HG03060 (cell line): ENCODE measurements at regions not wholly inside any gene's neighbourhood (a gene's known extent, or its start where the extent isn't known, plus 50 kb on each side); places are given as distances from the start of the nearest gene placed in this dataset.
"Not testable (repeated sequence)": the region's sequence is repeated elsewhere in the genome, so short reads cannot be mapped to it uniquely, and the experiment has no call there.

Source experiments
- ATAC-seq: cut with Tn5 transposase; IDR thresholded peaks from one replicate; pipeline ENCODE4 v1.9.1; 2021; ENCODE audit warnings: low read depth, moderate number of reproducible peaks; ENCODE audit not compliant: unreplicated experiment

DNA sequence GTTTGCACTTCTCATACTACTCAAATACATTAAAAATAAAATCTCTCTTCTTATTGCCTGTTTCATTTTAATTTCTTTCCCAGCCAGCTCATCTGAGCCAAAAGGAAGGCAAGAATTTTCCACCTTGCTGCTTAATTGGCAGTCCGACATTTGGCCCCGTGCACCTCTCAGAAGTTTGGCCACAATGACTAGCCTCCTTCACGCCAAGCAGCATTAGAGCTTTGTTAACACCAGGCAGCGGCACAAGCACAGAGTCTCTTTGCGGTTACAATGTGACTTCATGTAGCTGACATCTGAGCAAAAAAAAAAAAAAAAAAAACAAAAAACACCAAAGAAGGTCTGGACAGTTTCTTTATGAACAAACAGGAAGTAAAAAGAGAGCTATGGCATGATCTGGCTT lies 248.9 kb downstream of the OSR1 start:
- ATAC-seq = no peak

- ATAC-seq = no peak
Observed at GRCh38 chr2:19106376-19106775, 252.0 kb downstream of the OSR1 start.

DNA sequence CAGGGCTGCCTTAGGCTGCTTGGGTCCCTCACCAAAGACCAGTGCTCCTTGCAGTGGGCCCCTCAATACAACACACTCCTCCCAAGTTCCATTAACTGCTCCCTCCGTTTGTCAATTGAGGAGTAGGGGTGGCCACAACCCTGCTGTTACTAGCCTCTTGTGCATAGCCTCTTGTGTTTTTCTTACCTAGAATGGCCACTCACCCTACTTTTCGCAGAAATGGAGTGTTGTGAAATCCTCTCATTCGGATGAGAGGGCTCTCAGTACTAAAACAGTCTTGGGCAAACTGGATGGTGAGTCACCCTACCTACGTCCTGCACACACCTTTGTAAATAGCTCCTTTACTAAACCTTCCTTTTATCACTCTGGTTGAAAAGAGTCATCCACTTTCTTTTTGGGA lies 253.9 kb downstream of the OSR1 start:
- ATAC-seq = no peak

GRCh38 chr2:19102696-19103423 lies 255.6 kb downstream of the OSR1 start:
- no peak for ATAC-seq

DNA sequence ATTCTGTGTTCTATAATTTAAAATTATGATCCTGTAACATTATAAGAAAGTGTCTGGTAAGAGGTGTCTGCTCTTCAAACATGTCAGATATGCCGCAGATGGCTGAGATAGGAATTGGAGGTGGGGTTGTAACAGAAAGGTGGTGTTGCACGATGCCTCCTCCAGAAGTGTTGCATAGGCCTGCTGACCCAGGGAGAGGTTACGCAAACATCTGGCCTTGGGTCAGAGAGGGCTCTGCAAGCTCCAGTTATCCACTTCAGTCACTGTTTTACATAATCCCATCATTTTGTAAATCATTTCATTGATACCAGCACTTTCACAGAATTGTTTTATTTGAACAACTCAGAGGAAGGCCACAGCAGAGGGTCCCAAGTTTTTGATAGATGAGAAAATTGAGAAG lies 256.5 kb downstream of the OSR1 start:
- ATAC-seq = no peak

DNA sequence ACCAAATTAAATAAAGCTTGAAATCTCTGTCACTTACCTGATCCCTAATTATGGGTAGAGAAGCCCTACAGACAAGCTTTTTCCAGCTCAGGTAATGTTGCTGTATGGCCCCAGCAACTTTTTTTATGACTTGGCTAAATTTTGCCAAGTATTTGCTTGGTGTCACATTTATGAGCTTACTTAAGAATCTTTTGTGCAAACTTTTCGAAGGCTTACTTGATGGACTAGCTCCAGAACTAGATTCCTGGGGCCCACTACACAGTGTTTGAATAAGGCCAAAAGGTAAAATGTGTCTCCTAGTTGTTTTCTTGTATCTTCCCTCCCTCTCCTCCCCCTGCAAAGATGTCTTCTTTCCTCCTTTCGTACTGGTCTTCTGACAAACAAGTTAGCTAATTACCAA lies 257.9 kb downstream of the OSR1 start:
- ATAC-seq = no peak

GRCh38 chr2:19099181-19099580 lies 259.2 kb downstream of the OSR1 start:
- no peak for ATAC-seq

DNA sequence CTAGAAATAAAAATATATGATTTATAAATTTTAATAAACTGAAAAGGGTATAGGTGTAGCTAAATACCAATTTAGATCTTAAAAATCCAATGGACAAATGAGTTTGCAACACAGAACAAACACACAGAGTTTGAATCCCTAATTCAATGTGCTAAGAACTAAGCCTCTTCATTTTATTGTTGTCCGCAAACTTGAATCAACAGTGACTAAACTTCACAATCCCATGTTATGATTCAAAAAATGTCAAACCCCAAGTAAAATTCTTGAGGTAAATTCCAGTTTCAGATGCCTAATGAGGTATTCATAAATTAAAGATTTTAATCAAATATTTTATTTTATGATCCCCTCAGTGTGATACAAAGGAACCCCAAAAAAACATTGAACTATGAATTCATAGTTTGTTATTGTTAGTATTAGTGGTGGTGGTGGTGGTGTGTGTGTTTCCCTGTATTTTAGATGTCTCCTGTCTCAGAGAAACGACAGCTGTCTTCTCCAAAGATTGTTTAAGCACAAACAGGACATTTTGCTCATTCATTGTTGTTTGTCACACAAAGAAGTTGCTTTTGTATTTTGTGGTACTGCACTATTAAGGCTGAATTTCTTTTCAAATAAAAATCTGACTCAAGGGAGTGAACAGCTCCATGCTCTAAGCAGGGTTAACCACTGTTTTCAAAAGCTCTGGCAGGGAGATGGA lies 259.8 kb downstream of the OSR1 start:
- no peak for ATAC-seq

DNA sequence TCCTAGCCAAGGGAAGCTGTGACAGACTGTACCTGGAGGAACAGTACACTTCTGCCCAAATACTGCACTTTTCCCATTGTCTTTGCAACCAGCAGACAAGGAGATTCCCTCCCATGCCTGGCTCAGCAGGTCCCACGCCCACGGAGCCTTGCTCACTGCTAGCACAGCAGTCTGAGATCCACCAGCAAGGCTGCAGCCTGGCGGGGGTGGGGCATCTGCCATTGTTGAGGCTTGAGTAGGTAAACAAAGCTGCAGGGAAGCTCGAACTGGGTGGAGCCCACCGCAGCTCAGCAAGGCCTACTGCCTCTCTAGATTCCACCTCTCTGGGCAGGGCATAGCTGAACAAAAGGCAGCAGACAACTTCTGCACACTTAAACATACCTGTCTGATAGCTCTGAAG lies 268.9 kb downstream of the OSR1 start:
- not testable (repeated sequence) for ATAC-seq

GRCh38 chr2:19086231-19086651 lies 272.2 kb downstream of the OSR1 start:
- no peak for ATAC-seq

DNA sequence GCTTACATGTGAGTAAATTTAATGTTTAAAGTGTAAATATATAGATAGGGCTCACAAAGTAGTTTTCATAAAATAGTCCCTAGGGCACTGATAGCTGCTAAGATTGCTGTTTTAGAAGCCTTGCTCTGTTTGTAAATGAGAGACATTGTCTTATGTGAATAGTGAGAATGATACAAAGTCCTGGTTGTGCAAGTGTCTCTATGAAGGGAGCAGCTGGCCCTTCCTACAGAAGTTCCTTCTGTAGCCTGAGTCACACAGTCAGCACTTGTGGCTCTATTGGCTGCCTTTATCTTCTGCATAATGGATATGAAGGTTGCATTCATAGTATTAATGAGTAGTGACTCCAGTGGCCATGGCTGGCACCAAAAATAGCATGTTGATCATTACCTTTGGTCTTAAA lies 279.7 kb downstream of the OSR1 start:
- no peak for ATAC-seq

- no peak for ATAC-seq
Observed at GRCh38 chr2:19073522-19073921, 284.9 kb downstream of the OSR1 start.

DNA sequence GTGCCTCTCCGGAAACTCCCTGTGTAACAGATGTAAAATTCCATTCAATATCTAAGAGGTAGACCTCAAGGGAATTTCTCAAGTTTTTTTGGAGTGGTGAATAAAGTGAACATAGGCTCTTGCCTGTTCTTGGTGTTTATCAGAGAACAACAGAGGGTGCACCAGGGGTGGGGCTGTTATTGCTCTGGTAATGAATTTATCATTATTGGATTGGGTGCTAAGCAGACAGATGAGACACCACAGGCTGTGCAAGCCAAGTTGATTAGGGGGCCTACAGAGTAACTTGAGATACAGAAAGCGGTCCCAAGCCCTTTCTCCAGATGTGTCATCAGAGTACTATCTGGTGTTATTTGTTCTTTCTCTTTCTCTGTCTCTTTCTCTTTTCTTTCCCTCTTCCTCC lies 286.3 kb downstream of the OSR1 start:
- no peak for ATAC-seq

GRCh38 chr2:19070886-19071285 lies 287.5 kb downstream of the OSR1 start:
- ATAC-seq = no peak

DNA sequence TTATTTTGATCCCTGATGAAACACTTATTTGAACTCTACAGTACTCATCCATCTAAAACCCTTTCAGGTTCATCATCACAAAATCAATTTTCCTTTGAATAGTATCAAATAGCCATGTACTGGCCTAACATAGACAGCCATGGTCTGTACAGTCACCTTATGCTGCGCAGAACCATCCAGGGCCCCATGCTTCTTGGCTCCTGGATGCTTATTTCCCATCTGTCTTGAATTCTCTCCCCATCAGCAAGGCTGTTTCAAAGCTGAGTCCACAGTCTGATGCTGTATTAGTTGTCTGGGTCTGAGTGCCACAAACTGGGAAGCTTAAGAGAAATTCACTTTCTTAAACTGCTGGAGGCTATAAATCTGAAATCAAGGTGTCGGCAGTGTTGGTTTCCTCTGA lies 290.2 kb downstream of the OSR1 start:
- no peak for ATAC-seq

- ATAC-seq = no peak
Observed at GRCh38 chr2:19062370-19062769, 296.1 kb downstream of the OSR1 start.

DNA sequence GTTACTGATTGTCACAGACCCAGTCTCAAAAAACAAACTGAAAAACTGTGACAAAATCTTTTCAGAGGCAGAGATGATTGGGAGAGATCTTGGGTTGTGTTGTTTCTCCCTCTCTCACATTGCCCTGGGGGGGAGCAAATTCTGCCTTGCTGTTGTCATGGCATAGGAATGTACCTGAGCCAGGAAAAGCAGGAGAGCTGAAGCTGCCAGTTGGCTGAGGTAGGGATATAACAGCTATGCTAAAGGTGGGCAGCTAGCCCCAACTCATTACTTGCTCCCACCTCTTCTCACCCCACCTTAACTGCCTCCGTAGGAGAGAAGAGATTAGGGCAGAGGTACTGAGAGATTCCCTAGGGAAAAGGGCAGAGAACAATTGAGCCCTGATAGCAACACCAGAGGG lies 299.3 kb downstream of the OSR1 start:
- ATAC-seq = no peak

DNA sequence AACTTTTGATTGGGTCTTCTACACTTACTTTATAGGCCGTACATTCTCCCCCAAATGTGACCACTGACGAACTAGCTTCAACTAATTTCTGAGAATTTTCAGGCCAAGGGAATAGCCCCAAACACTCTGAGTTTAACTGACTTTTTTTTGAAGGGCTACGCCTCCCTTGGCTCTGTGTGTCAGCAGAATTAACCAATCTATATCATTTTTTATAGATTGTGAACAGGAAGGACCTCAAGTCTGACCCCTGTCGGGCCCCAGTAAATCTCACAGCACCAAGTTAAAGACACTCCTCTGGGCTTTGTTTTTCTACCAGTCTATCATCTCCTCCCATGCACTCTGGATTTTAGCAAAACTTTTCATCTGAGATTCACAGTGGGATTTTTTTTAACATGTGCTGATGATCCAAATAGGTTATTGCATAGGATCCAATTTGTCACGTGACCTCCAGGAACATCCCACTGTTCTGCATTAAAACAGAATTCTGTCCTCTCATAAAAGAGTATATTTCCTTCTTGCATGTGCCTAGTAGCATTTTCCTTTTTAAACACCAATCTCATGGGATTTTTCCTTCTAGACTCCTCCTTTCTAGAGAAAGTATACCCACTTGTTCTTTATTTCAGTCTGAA lies 307.1 kb downstream of the OSR1 start:
- no peak for ATAC-seq

DNA sequence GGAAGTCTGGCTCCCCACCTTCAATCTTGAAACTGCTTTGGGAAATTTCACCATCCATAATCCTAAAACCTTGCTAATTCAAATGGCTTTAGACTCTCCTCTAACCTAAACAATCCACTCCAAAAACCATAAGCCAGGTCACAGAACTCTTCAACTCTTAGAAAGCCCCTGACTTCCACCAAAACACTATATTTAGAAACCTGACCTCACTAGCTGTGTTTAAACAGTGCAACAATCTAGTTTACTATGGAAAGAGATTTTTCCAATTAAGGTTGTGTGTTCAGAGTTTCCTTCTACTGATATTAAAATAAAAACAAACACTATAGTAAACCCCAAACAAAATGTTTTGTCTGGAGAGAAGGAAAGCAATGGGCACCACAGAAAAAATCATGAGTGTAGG lies 308.1 kb downstream of the OSR1 start:
- ATAC-seq = no peak

GRCh38 chr2:19048593-19049266 lies 309.7 kb downstream of the OSR1 start:
- ATAC-seq = no peak
